GM10266 (cell line): ENCODE measurements at regions not wholly inside any gene's neighbourhood (a gene's known extent, or its start where the extent isn't known, plus 50 kb on each side); places are given as distances from the start of the nearest gene placed in this dataset.
"Not testable (repeated sequence)": the region's sequence is repeated elsewhere in the genome, so short reads cannot be mapped to it uniquely, and the experiment has no call there.

Experiments
- DNase-seq: peaks from one replicate; pipeline ENCODE4 v3.0.0; 2012; ENCODE audit errors: extremely low spot score
- TF ChIP-seq, protein P1 (sequence below): IDR thresholded peaks from 2 replicates; pipeline ENCODE4 v1.5.1; 2012; ENCODE audit warnings: mild to moderate bottlenecking, low read depth; ENCODE audit not compliant: control insufficient read depth, insufficient read depth; ENCODE audit errors: missing control alignments

DNA sequence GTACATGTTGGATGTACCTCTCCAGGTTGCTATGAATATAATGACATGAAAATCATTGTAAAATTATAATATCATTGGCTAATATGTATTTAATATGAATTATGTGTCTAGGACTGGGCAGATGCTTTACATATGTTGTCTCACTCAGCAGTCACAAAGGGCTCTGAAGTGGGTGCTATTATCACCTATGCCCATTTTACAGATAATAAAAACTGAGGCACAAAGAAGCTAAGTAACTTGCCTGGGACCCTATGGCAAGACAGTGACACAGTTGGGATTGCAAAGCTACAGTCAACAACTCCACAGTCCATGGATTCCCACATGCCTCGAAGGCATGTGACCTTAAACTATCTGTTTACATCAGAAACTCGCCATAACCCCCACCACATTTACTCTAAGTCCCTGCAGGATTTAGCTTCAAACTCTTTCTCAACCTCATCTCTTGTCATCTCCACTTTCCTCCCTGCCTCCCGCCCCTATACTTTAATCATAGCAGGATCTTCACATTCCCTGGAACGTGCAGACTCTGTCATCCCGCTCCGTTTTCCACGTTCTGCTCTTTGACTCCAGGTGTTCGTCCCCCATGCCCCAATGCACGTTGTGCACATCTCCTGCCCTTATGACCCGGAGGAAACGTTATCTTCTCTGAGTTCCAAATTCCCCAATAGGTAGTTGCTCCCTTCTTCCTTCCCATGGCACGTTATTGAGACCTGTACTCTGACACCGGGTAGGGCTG lies 143.0 kb upstream of the NRIP1 start:
- no peak for DNase-seq
- TF ChIP-seq, protein P1, sequence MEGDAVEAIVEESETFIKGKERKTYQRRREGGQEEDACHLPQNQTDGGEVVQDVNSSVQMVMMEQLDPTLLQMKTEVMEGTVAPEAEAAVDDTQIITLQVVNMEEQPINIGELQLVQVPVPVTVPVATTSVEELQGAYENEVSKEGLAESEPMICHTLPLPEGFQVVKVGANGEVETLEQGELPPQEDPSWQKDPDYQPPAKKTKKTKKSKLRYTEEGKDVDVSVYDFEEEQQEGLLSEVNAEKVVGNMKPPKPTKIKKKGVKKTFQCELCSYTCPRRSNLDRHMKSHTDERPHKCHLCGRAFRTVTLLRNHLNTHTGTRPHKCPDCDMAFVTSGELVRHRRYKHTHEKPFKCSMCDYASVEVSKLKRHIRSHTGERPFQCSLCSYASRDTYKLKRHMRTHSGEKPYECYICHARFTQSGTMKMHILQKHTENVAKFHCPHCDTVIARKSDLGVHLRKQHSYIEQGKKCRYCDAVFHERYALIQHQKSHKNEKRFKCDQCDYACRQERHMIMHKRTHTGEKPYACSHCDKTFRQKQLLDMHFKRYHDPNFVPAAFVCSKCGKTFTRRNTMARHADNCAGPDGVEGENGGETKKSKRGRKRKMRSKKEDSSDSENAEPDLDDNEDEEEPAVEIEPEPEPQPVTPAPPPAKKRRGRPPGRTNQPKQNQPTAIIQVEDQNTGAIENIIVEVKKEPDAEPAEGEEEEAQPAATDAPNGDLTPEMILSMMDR = no peak

DNA sequence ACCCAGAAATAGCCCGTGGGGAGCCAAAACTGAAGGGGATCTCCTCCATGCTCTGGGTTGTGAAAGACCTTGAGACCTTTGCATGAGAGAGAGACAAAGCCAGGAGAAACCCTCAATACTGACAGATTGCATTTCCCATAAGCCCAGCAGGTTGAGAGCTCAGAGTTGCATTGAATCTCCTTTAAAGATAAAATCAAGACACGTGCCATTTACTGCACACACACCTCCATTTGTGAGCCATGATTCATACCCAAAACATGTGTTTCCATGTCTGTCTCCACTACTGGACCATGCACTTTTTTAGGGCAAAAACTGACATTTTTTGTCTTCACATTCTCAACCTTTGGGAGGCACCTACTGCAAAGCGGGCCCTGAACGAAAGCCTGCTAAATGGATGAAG lies 144.0 kb upstream of the NRIP1 start:
- TF ChIP-seq, protein P1 = no peak
- no peak for DNase-seq

DNA sequence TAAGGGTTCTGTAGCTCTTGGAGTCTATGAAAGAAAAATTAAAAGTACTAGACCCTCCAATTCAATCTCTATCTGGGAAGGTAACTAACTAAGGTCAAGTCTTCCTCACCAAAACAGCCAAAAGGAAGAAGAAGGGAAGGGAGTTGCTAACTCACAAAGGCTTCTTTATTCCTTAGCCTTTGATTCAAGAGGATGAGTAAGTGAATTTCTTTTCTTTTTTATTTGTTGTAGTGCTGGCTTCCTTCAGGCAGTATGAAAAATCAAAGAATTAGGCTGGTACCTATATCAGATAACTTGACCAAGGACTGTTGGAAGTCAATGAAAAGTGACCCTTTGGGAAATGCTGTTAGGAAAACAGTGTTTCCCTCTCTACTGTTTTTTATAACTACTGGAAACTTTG lies 144.4 kb upstream of the NRIP1 start:
- DNase-seq = no peak
- TF ChIP-seq, protein P1 = no peak

DNA sequence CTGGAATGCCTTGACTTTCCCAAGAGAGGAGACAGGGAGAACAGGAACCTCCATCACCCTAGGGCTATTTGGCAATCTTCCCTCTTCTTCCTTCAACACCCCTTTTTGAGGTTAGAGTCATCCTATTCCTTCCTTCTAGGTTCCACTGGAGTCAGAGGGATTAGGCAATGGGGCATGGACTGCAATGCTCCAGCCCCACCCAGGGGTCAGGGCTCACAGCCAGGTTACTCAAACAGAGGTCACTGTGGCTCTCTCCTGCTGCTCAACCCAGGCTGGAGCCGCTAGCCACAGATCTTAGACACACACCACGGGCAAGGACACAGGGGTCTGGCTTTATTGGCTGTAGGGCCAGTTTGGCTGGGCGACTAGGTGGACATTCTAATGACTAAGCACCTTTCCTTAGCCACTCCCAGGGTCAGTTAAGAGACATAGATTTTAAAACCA lies 145.5 kb upstream of the NRIP1 start:
- DNase-seq = no peak

DNA sequence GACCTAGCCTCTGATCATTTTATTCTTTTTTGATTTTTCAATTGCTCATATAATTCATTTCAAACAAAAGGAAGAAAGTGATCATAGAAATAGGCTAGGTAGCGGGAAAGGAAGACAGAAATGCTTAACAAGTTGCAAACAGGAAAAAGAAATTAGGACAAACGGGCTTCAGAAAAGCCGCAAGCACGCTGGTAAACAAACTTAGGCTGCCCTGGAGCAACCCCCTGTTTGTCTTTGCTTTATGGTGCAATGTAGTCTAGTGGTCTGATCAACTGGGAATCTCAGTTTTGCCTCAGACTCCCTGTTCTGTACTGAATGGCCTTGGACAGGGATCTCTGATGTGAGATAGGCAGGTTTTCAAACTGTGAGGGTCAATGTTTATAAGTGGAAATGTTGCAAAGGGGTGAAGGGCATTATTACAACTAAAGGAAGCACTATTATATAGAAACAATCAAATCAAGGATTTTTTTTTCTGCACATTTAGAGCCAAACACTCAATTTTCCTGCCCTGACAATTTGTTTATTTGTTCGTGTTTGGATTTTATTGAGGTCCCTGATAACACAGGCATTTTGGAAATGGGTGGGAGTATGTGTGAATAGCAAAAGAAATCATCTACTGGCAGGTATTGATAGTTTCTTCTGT lies 146.8 kb upstream of the NRIP1 start:
- TF ChIP-seq, protein P1 = no peak
- no peak for DNase-seq

More for the DNA sequence above, 145.5 kb upstream of the NRIP1 start:
- TF ChIP-seq, protein P1 = no peak

DNA sequence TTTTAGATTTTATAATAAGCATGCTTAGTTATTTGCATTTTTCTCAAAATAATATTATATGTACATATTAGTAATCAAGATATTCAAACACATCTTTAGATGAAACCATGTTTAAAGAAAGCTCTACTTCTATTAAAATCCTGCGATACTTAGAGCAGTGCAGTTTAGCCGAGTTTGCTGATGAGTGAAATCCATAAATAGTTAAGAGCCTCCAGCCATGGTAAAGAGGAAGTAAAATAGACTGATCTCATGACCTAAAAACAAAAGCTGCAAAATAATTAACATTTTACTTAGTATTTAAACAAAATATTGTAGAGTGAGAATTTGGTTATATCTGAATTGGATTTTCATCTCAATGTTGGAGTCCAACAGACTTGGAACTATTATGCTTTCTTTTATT lies 147.4 kb upstream of the NRIP1 start:
- DNase-seq = no peak
- TF ChIP-seq, protein P1 = no peak

DNA sequence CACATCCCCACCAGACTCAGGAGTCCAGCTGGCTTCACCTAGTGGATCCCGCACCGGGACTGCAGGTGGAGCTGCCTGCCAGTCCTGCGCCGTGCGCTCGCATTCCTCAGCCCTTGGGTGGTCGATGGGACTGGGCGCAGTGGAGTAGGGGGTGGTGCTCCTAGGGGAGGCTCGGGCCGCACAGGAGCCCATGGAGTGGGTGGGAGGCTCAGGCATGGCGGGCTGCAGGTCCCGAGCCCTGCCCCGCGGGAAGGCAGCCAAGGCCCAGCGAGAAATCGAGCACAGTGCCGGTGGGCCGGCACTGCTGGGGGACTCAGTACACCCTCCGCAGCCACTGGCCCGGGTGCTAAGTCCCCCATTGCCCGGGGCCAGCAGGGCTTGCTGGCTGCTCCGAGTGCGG lies 153.7 kb upstream of the NRIP1 start:
- not testable (repeated sequence) for DNase-seq
